Right atrium auricular region (tissue), 2 donors: ENCODE measurements at regions not wholly inside any gene's neighbourhood (a gene's known extent, or its start where the extent isn't known, plus 50 kb on each side); places are given as distances from the start of the nearest gene placed in this dataset.
"Not testable (repeated sequence)": the region's sequence is repeated elsewhere in the genome, so short reads cannot be mapped to it uniquely, and the experiment has no call there.

Experiments
- DNase-seq: peaks from one replicate; pipeline ENCODE4 v3.0.0-alpha.2; 2019; ENCODE audit warnings: low spot score
- H3K27ac ChIP-seq, 2 donors: fragments of 200-600 bp; sonication (generic); 1 replicate in 1 of 2; 2 replicates in 1 of 2; pipeline ENCODE4 v1.5.1; 2016 to 2019
- H3K27me3 ChIP-seq, 2 donors: fragments of 200-600 bp; sonication (generic); one replicate each; pipeline versions ENCODE4 v1.5.1 to v1.6.0; 2017 to 2019
- H3K36me3 ChIP-seq: fragments of 200-600 bp; sonication (generic); one replicate; pipeline ENCODE4 v1.5.1; 2016
- H3K4me1 ChIP-seq, 2 donors: fragments of 200-600 bp; sonication (generic); one replicate each; pipeline versions ENCODE4 v1.5.1 to v1.6.0; 2017 to 2019
- H3K4me3 ChIP-seq, 2 donors: fragments of 200-600 bp; sonication (generic); 1 replicate in 1 of 2; 2 replicates in 1 of 2; pipeline ENCODE4 v1.5.1; 2017 to 2019; ENCODE audit warnings: mild to moderate bottlenecking in 1 of 2, moderate library complexity in 1 of 2
- H3K9me3 ChIP-seq, 2 donors: fragments of 200-600 bp; sonication (generic); one replicate each; pipeline ENCODE4 v1.5.1; 2019
- CTCF ChIP-seq, 2 donors: fragments of 200-600 bp; sonication (generic); IDR thresholded peaks; one replicate each; pipeline ENCODE4 v1.5.1; 2019; ENCODE audit warnings: antibody characterized with exemption in 2 of 2

DNA sequence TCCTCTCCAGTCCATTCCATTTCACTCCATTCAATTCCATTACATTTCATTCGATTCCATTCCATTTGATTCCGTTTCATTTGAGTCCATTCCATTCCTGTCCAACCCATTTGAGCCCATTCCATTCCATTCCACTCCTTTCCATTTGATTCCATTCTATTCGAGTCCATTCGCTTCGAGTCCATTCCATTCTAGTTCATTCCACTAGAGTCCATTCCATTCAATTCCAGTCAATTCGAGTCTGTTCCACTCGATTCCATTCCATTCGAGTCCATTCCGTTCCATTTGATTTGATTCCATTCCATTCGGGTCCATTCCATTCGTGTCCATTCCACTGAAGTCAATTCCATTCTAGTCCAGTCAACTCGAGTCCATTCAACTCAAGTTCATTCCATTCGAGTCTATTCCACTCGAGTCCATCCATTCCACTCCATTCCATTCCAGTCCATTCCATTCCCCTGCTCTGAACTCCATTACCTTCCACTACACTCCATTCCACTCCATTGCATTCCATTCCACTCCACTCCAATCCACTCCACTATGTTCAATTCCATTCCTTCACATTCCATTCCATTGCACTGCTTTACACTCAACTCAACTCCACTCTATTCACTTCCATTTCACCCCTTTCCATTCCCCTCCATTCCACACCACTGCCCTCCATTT lies 2569.4 kb upstream of the TPTE start:
- Histone ChIP-seq H3K4me1 (no peaks in the 10 kb centered on the region), H3K27ac (no peak overlapping the region), H3K27me3 (no peaks in the 10 kb centered on the region), H3K4me3 (no peak overlapping the region), H3K36me3 (no peaks in the 10 kb centered on the region), H3K9me3 (peaks cover 14 to 91% of the 10 kb centered on the region in 2 donors)
- DNase-seq: no peak
- TF ChIP-seq CTCF (IDR thresholded peaks at IDR 0.05): no peak

- H3K36me3 ChIP-seq: no peaks in the 10 kb centered on the region
- H3K27me3 ChIP-seq: no peaks in the 10 kb centered on the region
- H3K4me3 ChIP-seq: no peak overlapping the region
- no peaks in the 10 kb centered on the region for H3K4me1 ChIP-seq
- TF ChIP-seq CTCF (IDR thresholded peaks at IDR 0.05): no peak
- no peak overlapping the region for H3K27ac ChIP-seq
- peaks cover 14 to 91% of the 10 kb centered on the region in 2 donors for H3K9me3 ChIP-seq
- no peak for DNase-seq
Measured at GRCh38 chr21:7952648-7953047, 2568.7 kb upstream of the TPTE start.

GRCh38 chr21:7953058-7953457 lies 2568.3 kb upstream of the TPTE start:
- H3K4me1 ChIP-seq: no peaks in the 10 kb centered on the region
- H3K4me3 ChIP-seq: no peak overlapping the region
- no peaks in the 10 kb centered on the region for H3K36me3 ChIP-seq
- TF ChIP-seq CTCF (IDR thresholded peaks at IDR 0.05): no peak
- H3K27ac ChIP-seq: no peak overlapping the region
- H3K9me3 ChIP-seq: peaks cover 14 to 91% of the 10 kb centered on the region in 2 donors
- no peak for DNase-seq
- no peaks in the 10 kb centered on the region for H3K27me3 ChIP-seq

DNA sequence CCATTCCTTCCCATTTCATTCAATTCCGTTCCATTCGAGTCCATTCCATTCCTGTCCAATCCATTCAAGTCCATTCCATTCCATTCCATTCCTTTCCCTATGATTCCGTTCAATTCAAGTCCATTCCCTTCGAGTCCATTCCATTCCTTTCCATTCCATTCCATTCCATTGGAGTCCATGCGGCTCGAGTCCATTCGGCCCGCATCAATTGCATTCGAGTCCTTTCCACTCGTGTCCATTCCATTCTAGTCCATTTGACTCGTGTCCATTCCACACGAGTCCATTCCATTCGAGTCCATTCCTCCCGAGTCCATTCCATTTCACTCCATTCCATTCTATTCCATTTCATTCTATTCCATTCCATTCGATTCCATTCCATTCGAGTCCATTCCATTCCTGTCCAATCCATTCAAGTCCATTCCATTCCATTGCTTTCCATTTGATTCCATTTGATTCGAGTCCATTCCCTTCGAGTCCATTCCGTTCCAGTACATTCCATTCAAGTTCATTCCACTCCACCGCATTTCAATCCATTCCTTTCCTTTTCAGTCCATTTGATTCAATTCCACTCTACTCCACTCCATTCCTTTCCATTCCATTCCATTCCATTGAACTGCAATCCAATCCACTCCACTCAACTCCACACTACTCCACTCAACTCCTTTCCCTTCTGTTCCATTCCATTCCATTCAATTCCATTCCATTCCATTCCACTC lies 2565.9 kb upstream of the TPTE start:
- DNase-seq, H3K36me3 ChIP-seq, H3K27ac ChIP-seq, H3K27me3 ChIP-seq, H3K4me3 ChIP-seq, H3K4me1 ChIP-seq: not testable (repeated sequence)
- peaks cover 14 to 85% of the 10 kb centered on the region in 2 donors for H3K9me3 ChIP-seq

DNA sequence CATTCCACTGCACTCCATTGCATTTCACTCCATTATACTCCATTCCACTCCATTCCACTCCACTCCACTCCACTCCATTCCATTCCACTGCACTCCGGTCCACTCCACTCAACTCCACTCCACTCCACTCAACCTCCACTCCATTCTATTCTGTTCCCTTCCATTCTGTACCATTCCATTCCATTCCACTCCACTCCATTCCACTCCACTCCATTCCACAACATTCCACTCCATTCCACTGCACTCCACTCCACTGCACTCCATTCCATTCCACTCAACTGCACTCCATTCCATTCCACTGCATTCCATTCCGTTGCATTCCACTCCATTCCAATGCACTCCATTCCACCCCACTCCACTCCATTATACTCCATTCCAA lies 2565.3 kb upstream of the TPTE start:
- DNase-seq, H3K36me3 ChIP-seq, H3K27ac ChIP-seq, H3K4me3 ChIP-seq, H3K27me3 ChIP-seq, H3K4me1 ChIP-seq: not testable (repeated sequence)
- H3K9me3 ChIP-seq: peaks cover 13 to 85% of the 10 kb centered on the region in 2 donors

DNA sequence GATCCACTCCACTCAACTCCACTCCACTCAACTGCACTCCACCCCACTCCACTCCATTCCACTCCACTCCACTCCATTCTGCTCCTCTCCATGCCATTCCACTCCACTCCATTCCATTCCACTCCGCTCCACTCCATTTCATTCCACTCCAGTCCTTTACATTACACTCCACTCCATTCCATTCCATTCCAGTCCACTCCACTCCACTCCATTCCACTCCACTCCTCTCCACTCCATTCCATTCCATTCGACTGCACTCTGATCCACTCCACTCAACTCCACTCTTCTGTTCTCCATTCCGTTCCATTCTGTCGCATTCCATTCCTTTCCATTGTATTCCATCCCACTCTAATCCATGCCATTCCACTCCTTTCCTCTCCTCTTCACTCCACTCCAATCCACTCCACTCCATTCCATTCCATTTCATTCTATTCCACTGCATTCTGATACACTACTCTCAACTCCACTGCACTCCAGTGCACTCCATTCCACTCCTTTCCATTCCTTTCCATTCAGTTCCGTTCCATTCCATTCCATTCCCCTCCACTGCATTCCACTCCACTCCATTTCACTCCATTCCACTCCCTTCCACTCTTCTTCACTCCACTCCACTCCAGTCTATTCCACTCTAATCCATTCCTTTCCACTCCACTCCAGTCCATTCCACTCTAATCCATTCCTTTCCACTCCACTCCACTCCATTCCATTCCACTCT lies 2564.2 kb upstream of the TPTE start:
- peaks cover 2 to 85% of the 10 kb centered on the region in 2 donors for H3K9me3 ChIP-seq
- H3K36me3 ChIP-seq: not testable (repeated sequence)

DNA sequence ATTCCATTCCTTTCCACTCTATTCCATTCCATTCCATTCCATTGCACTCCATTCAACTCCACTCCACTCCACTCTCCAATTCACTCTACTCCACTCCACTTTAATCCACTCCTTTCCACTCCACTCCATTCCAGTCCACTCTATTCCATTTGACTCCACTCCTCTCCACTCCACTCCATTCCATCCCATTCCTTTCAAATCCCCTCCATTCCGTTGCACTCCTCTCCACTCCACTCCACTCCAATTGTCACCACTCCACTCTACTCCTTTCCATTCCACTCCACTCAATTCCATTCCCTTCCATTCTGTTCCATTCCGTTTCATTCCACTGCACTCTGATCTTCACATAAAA lies 2563.7 kb upstream of the TPTE start:
- Histone ChIP-seq H3K27ac (no peak overlapping the region), H3K4me3 (no peak overlapping the region), H3K4me1 (no peaks in the 10 kb centered on the region), H3K27me3 (no peaks in the 10 kb centered on the region), H3K36me3 (no peaks in the 10 kb centered on the region), H3K9me3 (peaks cover under 1 to 83% of the 10 kb centered on the region in 2 donors)
- TF ChIP-seq CTCF (IDR thresholded peaks at IDR 0.05): no peak
- no peak for DNase-seq

More for the DNA sequence above, 2564.2 kb upstream of the TPTE start:
- H3K4me3 ChIP-seq, H3K4me1 ChIP-seq, DNase-seq, H3K27me3 ChIP-seq, H3K27ac ChIP-seq: not testable (repeated sequence)
